ENCODE measurements at regions not wholly inside any gene's neighbourhood (a gene's known extent, or its start where the extent isn't known, plus 50 kb on each side); places are given as distances from the start of the nearest gene placed in this dataset.

DNA sequence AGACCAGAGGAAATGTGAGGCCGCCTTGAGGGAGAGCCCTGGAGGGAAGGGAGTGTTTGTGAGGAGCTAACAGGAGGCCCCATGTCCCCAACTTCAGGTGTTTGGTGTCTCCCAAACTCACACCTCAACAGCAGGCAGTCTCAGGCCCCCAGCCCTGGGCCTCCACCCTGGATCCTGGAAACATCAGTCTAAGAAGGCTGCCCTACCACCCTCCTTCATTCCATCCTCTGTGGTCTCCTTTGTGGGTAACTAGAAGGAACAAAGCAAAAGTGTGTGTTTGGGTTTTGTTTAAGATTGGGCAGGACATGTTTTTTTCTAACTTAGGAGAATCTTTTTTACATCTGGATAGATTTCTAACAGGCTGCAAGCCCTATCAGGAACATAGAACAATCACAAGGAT lies 404.3 kb downstream of the BCL11A start:
- peaks cover 11% of the 10 kb centered on the region for H3K9me3 ChIP-seq (ENCODE audit: control insufficient read depth, low read length)
- DNase-seq = no peak
- no peaks in the 10 kb centered on the region for H3K36me3 Mint-ChIP-seq (ENCODE audit: low read depth)
- H3K27me3 Mint-ChIP-seq (ENCODE audit: insufficient read depth) = peaks cover 13% of the 10 kb centered on the region
- H3K27ac Mint-ChIP-seq = no peak overlapping the region
- no peaks in the 10 kb centered on the region for H3K36me3 ChIP-seq (ENCODE audit: control insufficient read depth, insufficient read depth, low read length)
- H3K9me3 Mint-ChIP-seq = peaks cover 6% of the 10 kb centered on the region
- no peak overlapping the region for H3K4me3 Mint-ChIP-seq
- H3K4me3 ChIP-seq (ENCODE audit: low read length) = no peak overlapping the region
- WGBS, 2 experiments (ENCODE audit: insufficient coverage in 1 of 2, insufficient read length in 1 of 2) = 80 to 96% methylated on average over 1 of the region's 1 CpG
- H3K9ac ChIP-seq (ENCODE audit: extremely low read depth, low read length, poor library complexity, severe bottlenecking) = no peak overlapping the region
- H3K27ac ChIP-seq (ENCODE audit: low read depth, low read length) = no peak overlapping the region
- no peaks in the 10 kb centered on the region for H3K4me1 ChIP-seq (ENCODE audit: control insufficient read depth, insufficient read depth, low read length)
- H3K27me3 ChIP-seq (ENCODE audit: control insufficient read depth, insufficient read depth, low read length, poor library complexity, severe bottlenecking) = no peaks in the 10 kb centered on the region
- TF ChIP-seq, protein P1, sequence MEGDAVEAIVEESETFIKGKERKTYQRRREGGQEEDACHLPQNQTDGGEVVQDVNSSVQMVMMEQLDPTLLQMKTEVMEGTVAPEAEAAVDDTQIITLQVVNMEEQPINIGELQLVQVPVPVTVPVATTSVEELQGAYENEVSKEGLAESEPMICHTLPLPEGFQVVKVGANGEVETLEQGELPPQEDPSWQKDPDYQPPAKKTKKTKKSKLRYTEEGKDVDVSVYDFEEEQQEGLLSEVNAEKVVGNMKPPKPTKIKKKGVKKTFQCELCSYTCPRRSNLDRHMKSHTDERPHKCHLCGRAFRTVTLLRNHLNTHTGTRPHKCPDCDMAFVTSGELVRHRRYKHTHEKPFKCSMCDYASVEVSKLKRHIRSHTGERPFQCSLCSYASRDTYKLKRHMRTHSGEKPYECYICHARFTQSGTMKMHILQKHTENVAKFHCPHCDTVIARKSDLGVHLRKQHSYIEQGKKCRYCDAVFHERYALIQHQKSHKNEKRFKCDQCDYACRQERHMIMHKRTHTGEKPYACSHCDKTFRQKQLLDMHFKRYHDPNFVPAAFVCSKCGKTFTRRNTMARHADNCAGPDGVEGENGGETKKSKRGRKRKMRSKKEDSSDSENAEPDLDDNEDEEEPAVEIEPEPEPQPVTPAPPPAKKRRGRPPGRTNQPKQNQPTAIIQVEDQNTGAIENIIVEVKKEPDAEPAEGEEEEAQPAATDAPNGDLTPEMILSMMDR (conservative IDR thresholded peaks at IDR 0.05) = no peak
- no peaks in the 10 kb centered on the region for H3K4me1 Mint-ChIP-seq

DNA sequence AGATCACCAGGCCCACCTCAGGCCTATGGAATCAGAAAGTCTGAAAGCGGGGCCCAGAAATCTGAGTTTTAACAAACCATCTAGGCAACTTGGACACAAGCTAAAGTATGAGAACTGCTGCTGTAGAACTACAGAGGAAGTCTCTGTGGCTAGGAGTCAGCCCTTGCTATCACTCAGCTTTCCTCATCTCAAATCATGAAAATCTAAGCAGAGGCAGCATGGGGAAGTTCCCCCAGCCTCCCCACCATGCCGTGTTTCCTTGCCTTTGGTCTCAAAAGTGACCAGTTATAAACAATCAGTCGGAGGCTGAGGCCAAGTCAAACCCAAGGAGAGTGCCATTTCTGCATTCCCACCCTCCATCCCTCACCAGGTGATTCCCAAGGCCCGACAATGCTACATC lies 404.7 kb downstream of the BCL11A start:
- Histone ChIP-seq H3K27ac (ENCODE audit: low read depth, low read length) (no peak overlapping the region), H3K27me3 (ENCODE audit: control insufficient read depth, insufficient read depth, low read length, poor library complexity, severe bottlenecking) (no peaks in the 10 kb centered on the region), H3K9ac (ENCODE audit: extremely low read depth, low read length, poor library complexity, severe bottlenecking) (no peak overlapping the region), H3K9me3 (ENCODE audit: control insufficient read depth, low read length) (peaks cover 10% of the 10 kb centered on the region), H3K4me3 (ENCODE audit: low read length) (no peak overlapping the region), H3K4me1 (ENCODE audit: control insufficient read depth, insufficient read depth, low read length) (no peaks in the 10 kb centered on the region), H3K36me3 (ENCODE audit: control insufficient read depth, insufficient read depth, low read length) (no peaks in the 10 kb centered on the region)
- no peak for DNase-seq
- Mint-ChIP-seq H3K27ac (no peak overlapping the region), H3K4me3 (no peak overlapping the region), H3K4me1 (no peaks in the 10 kb centered on the region), H3K36me3 (ENCODE audit: low read depth) (no peaks in the 10 kb centered on the region), H3K27me3 (ENCODE audit: insufficient read depth) (peaks cover 10% of the 10 kb centered on the region), H3K9me3 (peaks cover 6% of the 10 kb centered on the region)
- 90 to 93% methylated on average over 3 to 4 of the region's 4 CpGs for WGBS, 2 experiments (ENCODE audit: insufficient coverage in 1 of 2, insufficient read length in 1 of 2)
- TF ChIP-seq, protein P1 (conservative IDR thresholded peaks at IDR 0.05) = no peak

DNA sequence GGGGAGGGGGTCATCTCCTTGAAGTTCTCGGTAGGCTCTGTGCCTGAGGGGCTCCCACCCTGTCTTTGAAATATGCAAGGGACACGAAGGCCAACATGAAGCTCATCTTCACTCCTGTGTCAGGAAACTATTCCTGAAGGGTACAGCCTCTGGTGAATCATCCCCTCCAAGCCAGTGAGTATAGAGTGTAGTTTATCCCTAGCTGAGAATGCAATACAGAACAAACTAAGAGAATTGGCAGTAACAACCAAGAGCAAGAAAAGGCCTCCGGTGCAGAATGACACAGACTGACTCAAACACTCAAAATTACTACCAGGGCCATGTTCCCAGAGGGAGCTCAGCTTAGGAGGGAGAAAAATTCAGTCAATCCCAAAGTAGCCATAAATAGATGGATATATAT lies 413.3 kb downstream of the BCL11A start:
- no peak for DNase-seq
- peaks cover 36% of the 10 kb centered on the region for H3K9me3 Mint-ChIP-seq
- H3K4me1 Mint-ChIP-seq = no peaks in the 10 kb centered on the region
- Histone ChIP-seq H3K9ac (ENCODE audit: extremely low read depth, low read length, poor library complexity, severe bottlenecking) (no peak overlapping the region), H3K4me3 (ENCODE audit: low read length) (no peak overlapping the region), H3K27ac (ENCODE audit: low read depth, low read length) (no peak overlapping the region), H3K27me3 (ENCODE audit: control insufficient read depth, insufficient read depth, low read length, poor library complexity, severe bottlenecking) (no peaks in the 10 kb centered on the region), H3K4me1 (ENCODE audit: control insufficient read depth, insufficient read depth, low read length) (no peaks in the 10 kb centered on the region), H3K9me3 (ENCODE audit: control insufficient read depth, low read length) (peaks cover 19% of the 10 kb centered on the region), H3K36me3 (ENCODE audit: control insufficient read depth, insufficient read depth, low read length) (no peaks in the 10 kb centered on the region)
- H3K4me3 Mint-ChIP-seq = no peak overlapping the region
- TF ChIP-seq, protein P1 (conservative IDR thresholded peaks at IDR 0.05) = no peak
- H3K27ac Mint-ChIP-seq = no peak overlapping the region
- H3K36me3 Mint-ChIP-seq (ENCODE audit: low read depth) = no peaks in the 10 kb centered on the region
- WGBS, 2 experiments (ENCODE audit: insufficient coverage in 1 of 2, insufficient read length in 1 of 2) = 97 to 100% methylated on average over 2 to 3 of the region's 3 CpGs
- peaks cover 14% of the 10 kb centered on the region for H3K27me3 Mint-ChIP-seq (ENCODE audit: insufficient read depth)

Data from endodermal cell (in vitro differentiated cells).